Smooth muscle cell (in vitro differentiated cells): ENCODE measurements at regions not wholly inside any gene's neighbourhood (a gene's known extent, or its start where the extent isn't known, plus 50 kb on each side); places are given as distances from the start of the nearest gene placed in this dataset.

Experiments
- DNase-seq: peaks from one replicate; lab custom pipeline; 2025; ENCODE audit not compliant: unreplicated experiment; lab: John Stamatoyannopoulos, UW
- H2AFZ ChIP-seq: fragments of 200-600 bp; sonication (generic); 2 replicates; pipeline ENCODE4 v1.6.0; 2016; ENCODE audit warnings: antibody characterized with exemption, low read depth, mild to moderate bottlenecking
- H3F3A ChIP-seq: fragments of 200-600 bp; sonication (generic); 2 replicates; pipeline ENCODE4 v1.6.0; 2017; ENCODE audit warnings: antibody characterized with exemption, low read depth
- H3K27ac ChIP-seq: fragments of 200-600 bp; sonication (generic); 2 replicates; pipeline ENCODE4 v1.5.1; 2016; ENCODE audit warnings: low read depth, mild to moderate bottlenecking
- H3K27me3 ChIP-seq: fragments of 200-600 bp; sonication (generic); 2 replicates; pipeline ENCODE4 v1.6.1; 2016; ENCODE audit warnings: low read depth, mild to moderate bottlenecking
- H3K36me3 ChIP-seq: fragments of 200-600 bp; sonication (generic); 2 replicates; pipeline ENCODE4 v1.5.1; 2016; ENCODE audit warnings: low read depth
- H3K4me1 ChIP-seq: fragments of 200-600 bp; sonication (generic); 2 replicates; pipeline ENCODE4 v1.5.1; 2016; ENCODE audit warnings: low read depth
- H3K4me2 ChIP-seq: fragments of 200-600 bp; sonication (generic); 2 replicates; pipeline ENCODE4 v1.6.0; 2016; ENCODE audit warnings: mild to moderate bottlenecking
- H3K4me3 ChIP-seq: fragments of 200-600 bp; sonication (generic); 2 replicates; pipeline ENCODE4 v1.5.1; 2016; ENCODE audit warnings: mild to moderate bottlenecking
- H3K79me2 ChIP-seq: fragments of 200-600 bp; sonication (generic); 2 replicates; pipeline ENCODE4 v1.6.0; 2016; ENCODE audit warnings: low read depth, mild to moderate bottlenecking
- H3K9ac ChIP-seq: fragments of 200-600 bp; sonication (generic); 2 replicates; pipeline ENCODE4 v1.6.0; 2016; ENCODE audit warnings: low read depth
- H3K9me3 ChIP-seq: fragments of 200-600 bp; sonication (generic); replicated peaks from 2 replicates; pipeline ENCODE4 v1.5.1; 2016; ENCODE audit warnings: low read depth
- H4K20me1 ChIP-seq: fragments of 200-600 bp; sonication (generic); 2 replicates; pipeline ENCODE4 v1.6.0; 2016; ENCODE audit warnings: low read depth
- WGBS: methylation state at CpG from one replicate; pipeline ENCODE4 v1.1.7; 2016; ENCODE audit warnings: low lambda C conversion rate; 5-methylcytosine and 5-hydroxymethylcytosine counted together
- TF ChIP-seq, protein P1 (sequence below): fragments of 200-600 bp; sonication (generic); IDR thresholded peaks from 2 replicates; pipeline ENCODE4 v1.5.1; 2017; ENCODE audit warnings: borderline replicate concordance, mild to moderate bottlenecking, antibody characterized with exemption; ENCODE audit not compliant: insufficient read depth, poor library complexity, severe bottlenecking

DNA sequence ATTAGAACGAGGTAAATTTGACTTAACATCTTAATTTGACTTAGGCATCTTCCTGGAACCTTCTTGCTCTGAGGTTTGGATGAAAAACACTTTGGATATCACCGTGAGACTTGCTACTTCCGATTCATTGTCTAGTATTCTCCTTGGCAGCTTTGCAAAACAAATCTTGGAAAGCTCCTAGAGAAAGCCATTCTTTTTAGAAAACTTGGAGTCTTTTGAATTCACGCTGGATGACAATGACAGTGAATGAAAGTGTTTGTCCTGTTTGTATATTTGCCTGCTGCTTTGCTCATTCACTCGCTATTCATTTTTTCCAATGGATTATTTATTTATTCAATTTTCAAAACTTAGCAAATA, 222.1 kb upstream of the HMGA2 start:
- no peak overlapping the region for H2AFZ ChIP-seq
- no peaks in the 10 kb centered on the region for H3K27me3 ChIP-seq
- no peaks in the 10 kb centered on the region for H3K9me3 ChIP-seq
- no peak for DNase-seq
- H3K4me2 ChIP-seq = peak overlapping the region; percentile 62
- peaks cover 26% of the 10 kb centered on the region for H3F3A ChIP-seq
- WGBS = 30% methylated on average over 5 of the region's 5 CpGs
- H4K20me1 ChIP-seq = no peaks in the 10 kb centered on the region
- H3K27ac ChIP-seq = peak overlapping the region; percentile 74
- H3K9ac ChIP-seq = peak overlapping the region; percentile 37
- no peak overlapping the region for H3K4me3 ChIP-seq
- H3K36me3 ChIP-seq = peaks cover 2% of the 10 kb centered on the region
- peaks cover 9% of the 10 kb centered on the region for H3K79me2 ChIP-seq
- TF ChIP-seq, protein P1, sequence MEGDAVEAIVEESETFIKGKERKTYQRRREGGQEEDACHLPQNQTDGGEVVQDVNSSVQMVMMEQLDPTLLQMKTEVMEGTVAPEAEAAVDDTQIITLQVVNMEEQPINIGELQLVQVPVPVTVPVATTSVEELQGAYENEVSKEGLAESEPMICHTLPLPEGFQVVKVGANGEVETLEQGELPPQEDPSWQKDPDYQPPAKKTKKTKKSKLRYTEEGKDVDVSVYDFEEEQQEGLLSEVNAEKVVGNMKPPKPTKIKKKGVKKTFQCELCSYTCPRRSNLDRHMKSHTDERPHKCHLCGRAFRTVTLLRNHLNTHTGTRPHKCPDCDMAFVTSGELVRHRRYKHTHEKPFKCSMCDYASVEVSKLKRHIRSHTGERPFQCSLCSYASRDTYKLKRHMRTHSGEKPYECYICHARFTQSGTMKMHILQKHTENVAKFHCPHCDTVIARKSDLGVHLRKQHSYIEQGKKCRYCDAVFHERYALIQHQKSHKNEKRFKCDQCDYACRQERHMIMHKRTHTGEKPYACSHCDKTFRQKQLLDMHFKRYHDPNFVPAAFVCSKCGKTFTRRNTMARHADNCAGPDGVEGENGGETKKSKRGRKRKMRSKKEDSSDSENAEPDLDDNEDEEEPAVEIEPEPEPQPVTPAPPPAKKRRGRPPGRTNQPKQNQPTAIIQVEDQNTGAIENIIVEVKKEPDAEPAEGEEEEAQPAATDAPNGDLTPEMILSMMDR = no peak
- H3K4me1 ChIP-seq = peaks cover 34% of the 10 kb centered on the region

DNA sequence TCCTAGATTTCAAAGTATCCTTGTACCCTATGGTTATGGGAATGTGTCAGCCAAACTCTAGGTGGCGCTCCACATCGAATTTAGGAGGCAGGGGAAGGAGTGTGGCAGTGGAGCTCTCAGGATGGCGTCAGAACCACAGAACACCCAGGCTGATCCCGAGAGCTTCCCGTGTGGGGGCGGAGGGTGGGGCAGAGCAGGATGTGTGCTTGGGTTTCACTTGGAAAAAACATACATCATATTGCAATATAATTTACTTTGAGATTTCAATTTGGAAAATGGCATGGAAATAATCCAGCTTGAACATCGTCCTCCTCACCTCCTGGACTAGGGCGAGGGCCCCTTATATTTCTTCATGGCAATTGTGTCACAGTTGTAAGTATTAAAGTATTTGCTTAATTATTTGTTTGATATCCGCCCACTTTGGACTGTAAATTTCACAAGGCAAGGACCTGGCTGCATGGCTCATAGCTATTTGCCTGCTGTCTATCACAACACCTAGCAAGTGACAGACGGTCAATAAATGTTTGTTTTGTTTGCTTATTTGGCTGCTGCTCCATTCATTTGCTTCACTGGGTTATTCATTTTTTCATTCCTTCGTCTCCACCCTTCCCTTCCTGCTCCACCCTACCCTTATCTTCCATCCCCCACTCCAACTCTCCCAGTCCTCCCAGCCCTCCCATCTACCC, 221.5 kb upstream of the HMGA2 start:
- Histone ChIP-seq H3K27ac (peak overlapping the region; percentile 92), H3K36me3 (peaks cover 2% of the 10 kb centered on the region), H3K4me3 (peak overlapping the region; percentile 45), H3K4me1 (peaks cover 33% of the 10 kb centered on the region), H3K27me3 (no peaks in the 10 kb centered on the region), H4K20me1 (no peaks in the 10 kb centered on the region), H3K9me3 (no peaks in the 10 kb centered on the region), H3K4me2 (peak overlapping the region; percentile 89), H3K9ac (peak overlapping the region; percentile 72), H3K79me2 (peaks cover 9% of the 10 kb centered on the region), H2AFZ (no peak overlapping the region), H3F3A (peaks cover 26% of the 10 kb centered on the region)
- WGBS = 21% methylated on average over 11 of the region's 11 CpGs
- peak; percentile 37 for DNase-seq
- TF ChIP-seq, protein P1 = peak; percentile 70

DNA sequence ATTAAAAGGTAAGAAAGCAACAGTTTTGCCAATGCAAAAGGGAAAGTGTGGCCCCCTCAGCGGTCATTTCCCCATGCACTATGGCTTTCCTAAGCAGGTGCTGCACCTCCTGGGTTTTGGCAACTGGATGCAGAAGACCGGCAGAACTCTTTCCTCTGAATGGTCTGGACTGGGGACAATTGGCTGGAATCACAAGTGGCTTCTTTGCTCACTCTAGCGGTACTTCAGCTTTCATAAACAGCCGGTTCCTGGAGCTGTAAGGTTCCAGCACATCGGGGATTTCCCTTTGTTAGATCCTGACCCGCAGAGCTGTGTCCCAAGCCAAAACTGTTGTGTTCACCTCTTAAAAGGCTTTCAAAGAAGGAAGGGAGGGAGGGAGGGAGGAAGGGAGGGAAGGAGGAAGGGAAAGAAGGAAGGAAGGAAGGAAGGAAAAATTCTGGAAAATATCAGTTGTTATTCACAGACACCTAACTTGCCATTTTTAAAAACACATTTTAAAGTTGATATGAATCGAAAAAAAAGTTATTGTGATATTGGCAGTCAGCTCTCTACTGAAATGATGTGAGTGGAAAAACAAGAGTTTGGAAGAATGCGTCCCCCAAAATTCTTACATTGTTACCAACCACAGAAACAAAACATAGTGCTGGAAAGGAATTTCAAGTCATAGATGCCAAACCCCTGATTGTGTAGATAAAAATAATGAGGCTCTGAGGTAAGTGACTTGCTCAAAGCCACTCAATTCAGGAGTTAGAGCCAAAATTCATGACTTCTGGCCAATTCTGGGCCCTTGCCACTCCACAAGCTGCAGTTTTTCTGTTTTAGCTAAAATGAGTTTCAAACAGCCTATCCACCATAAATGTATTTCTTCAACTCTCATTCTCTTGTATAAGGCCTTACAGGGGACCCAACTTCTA, 220.6 kb upstream of the HMGA2 start:
- Histone ChIP-seq H3K27me3 (no peaks in the 10 kb centered on the region), H3F3A (peaks cover 26% of the 10 kb centered on the region), H3K4me1 (peaks cover 31% of the 10 kb centered on the region), H3K4me3 (peak overlapping the region; percentile 45), H3K79me2 (peaks cover 9% of the 10 kb centered on the region), H2AFZ (no peak overlapping the region), H3K4me2 (peak overlapping the region; percentile 89), H3K27ac (peak overlapping the region; percentile 92), H4K20me1 (no peaks in the 10 kb centered on the region), H3K9me3 (no peaks in the 10 kb centered on the region), H3K36me3 (peaks cover 2% of the 10 kb centered on the region), H3K9ac (peak overlapping the region; percentile 72)
- no peak for DNase-seq
- TF ChIP-seq, protein P1 = no peak
- 27% methylated on average over 8 of the region's 8 CpGs for WGBS
